ENCODE measurements at regions not wholly inside any gene's neighbourhood (a gene's known extent, or its start where the extent isn't known, plus 50 kb on each side); places are given as distances from the start of the nearest gene placed in this dataset.

DNA sequence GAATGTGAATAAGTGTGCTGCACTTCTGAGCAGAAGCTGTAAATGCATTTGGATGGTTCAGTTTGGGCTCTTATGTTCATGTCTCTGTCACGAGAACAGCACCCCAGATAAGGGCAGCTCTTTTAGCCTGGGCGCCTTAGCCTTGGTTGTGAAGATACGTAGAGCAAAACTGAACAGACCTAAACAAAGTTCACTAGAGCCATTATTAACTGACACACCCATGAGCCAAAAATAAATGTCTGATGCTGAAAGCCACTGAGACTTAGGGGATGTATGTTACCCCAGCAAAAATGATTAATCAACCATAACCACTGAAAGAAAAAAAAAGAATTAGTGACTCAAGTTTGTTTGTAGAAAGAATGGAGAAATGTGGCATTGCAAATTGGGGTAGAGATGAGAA, 343.4 kb downstream of the BCAT1 start:
- no peaks in the 10 kb centered on the region for H3K4me1 ChIP-seq
- H3K27me3 ChIP-seq, result no peaks in the 10 kb centered on the region
- intact Hi-C loops (cut with DNase I; ENCODE audit: low total_unique reads), result no loop called here
- H3K27ac ChIP-seq, result no peak overlapping the region
- H3K4me3 ChIP-seq, result no peak overlapping the region
- no peaks in the 10 kb centered on the region for H3K9me3 ChIP-seq
- H3K36me3 ChIP-seq, result no peaks in the 10 kb centered on the region
- no peak for DNase-seq (ENCODE audit: low spot score in 2 of 2)
- no peak for TF ChIP-seq POLR2A (IDR thresholded peaks at IDR 0.05)
- TF ChIP-seq, protein P1, sequence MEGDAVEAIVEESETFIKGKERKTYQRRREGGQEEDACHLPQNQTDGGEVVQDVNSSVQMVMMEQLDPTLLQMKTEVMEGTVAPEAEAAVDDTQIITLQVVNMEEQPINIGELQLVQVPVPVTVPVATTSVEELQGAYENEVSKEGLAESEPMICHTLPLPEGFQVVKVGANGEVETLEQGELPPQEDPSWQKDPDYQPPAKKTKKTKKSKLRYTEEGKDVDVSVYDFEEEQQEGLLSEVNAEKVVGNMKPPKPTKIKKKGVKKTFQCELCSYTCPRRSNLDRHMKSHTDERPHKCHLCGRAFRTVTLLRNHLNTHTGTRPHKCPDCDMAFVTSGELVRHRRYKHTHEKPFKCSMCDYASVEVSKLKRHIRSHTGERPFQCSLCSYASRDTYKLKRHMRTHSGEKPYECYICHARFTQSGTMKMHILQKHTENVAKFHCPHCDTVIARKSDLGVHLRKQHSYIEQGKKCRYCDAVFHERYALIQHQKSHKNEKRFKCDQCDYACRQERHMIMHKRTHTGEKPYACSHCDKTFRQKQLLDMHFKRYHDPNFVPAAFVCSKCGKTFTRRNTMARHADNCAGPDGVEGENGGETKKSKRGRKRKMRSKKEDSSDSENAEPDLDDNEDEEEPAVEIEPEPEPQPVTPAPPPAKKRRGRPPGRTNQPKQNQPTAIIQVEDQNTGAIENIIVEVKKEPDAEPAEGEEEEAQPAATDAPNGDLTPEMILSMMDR (IDR thresholded peaks at IDR 0.05), result no peak
- no peak for TF ChIP-seq POLR2AphosphoS5 (IDR thresholded peaks at IDR 0.05)

- no peaks in the 10 kb centered on the region for H3K4me1 ChIP-seq
- H3K36me3 ChIP-seq, result no peaks in the 10 kb centered on the region
- DNase-seq (ENCODE audit: low spot score in 2 of 2), result no peak
- intact Hi-C loops (cut with DNase I; ENCODE audit: low total_unique reads), result no loop called here
- H3K27ac ChIP-seq, result no peak overlapping the region
- H3K27me3 ChIP-seq, result no peaks in the 10 kb centered on the region
- no peaks in the 10 kb centered on the region for H3K9me3 ChIP-seq
- H3K4me3 ChIP-seq, result no peak overlapping the region
- TF ChIP-seq, protein P1 (IDR thresholded peaks at IDR 0.05), result no peak
- TF ChIP-seq POLR2AphosphoS5 (IDR thresholded peaks at IDR 0.05), result no peak
- TF ChIP-seq POLR2A (IDR thresholded peaks at IDR 0.05), result no peak
These were observed 345.5 kb downstream of the BCAT1 start for GRCh38 chr12:24603371-24603770.

DNA sequence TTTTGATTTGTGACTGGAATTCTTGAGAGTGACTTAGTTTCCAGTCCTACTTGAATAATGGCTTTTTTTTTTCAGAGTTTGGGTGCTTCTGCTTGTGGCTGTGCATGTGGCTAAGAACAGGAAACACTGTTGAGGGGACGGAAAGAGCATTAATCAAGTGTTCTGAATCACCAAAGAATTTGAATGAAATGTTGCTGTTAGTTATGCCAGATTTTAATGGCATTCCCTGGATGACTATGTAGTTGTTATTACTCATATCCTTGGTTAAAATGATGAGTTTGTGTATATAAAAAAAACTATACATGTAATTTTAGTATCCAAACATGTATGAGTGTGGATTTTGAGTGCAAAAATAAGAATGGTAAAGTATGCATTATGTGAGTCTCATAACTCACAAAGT, 347.9 kb downstream of the BCAT1 start:
- H3K27ac ChIP-seq, result no peak overlapping the region
- TF ChIP-seq, protein P1 (IDR thresholded peaks at IDR 0.05), result no peak
- no peak for TF ChIP-seq POLR2AphosphoS5 (IDR thresholded peaks at IDR 0.05)
- TF ChIP-seq POLR2A (IDR thresholded peaks at IDR 0.05), result no peak
- DNase-seq (ENCODE audit: low spot score in 2 of 2), result no peak
- H3K36me3 ChIP-seq, result no peaks in the 10 kb centered on the region
- no peaks in the 10 kb centered on the region for H3K9me3 ChIP-seq
- H3K4me3 ChIP-seq, result no peak overlapping the region
- H3K27me3 ChIP-seq, result no peaks in the 10 kb centered on the region
- intact Hi-C loops (cut with DNase I; ENCODE audit: low total_unique reads), result no loop called here
- no peaks in the 10 kb centered on the region for H3K4me1 ChIP-seq

DNA sequence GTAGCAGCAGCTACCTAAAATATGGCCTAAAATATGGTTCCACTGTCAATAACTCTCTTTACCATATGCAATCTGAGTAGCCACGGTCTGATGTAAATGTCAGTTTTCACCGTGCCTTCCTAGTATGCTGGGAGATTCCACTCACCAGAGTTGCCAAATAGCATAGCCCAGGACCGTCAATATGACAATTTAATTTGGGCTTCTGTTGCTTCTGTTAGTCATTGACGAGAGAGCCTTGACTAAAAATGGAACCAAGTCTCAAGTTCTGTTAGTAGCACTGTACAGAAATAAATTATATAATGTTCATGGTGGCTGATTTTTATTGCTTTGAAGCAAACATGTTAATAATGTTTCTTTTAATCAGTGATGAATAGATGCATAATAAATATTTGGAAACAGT, 348.4 kb downstream of the BCAT1 start:
- intact Hi-C loops (cut with DNase I; ENCODE audit: low total_unique reads), result no loop called here

GRCh38 chr12:24599736-24600135, 349.2 kb downstream of the BCAT1 start:
- intact Hi-C loops (cut with DNase I; ENCODE audit: low total_unique reads), result no loop called here

More for the DNA sequence above, 348.4 kb downstream of the BCAT1 start:
- no peaks in the 10 kb centered on the region for H3K27me3 ChIP-seq
- no peak overlapping the region for H3K27ac ChIP-seq
- H3K4me3 ChIP-seq, result no peak overlapping the region
- no peaks in the 10 kb centered on the region for H3K36me3 ChIP-seq
- H3K9me3 ChIP-seq, result no peaks in the 10 kb centered on the region
- TF ChIP-seq, protein P1 (IDR thresholded peaks at IDR 0.05), result no peak
- no peak for TF ChIP-seq POLR2AphosphoS5 (IDR thresholded peaks at IDR 0.05)
- no peak for TF ChIP-seq POLR2A (IDR thresholded peaks at IDR 0.05)
- no peak for DNase-seq (ENCODE audit: low spot score in 2 of 2)
- H3K4me1 ChIP-seq, result no peaks in the 10 kb centered on the region

GRCh38 chr12:24597580-24597979, 351.3 kb downstream of the BCAT1 start:
- H3K27me3 ChIP-seq, result no peaks in the 10 kb centered on the region
- intact Hi-C loops (cut with DNase I; ENCODE audit: low total_unique reads), result no loop called here
- H3K4me3 ChIP-seq, result no peak overlapping the region
- H3K4me1 ChIP-seq, result no peaks in the 10 kb centered on the region
- no peak overlapping the region for H3K27ac ChIP-seq
- no peaks in the 10 kb centered on the region for H3K9me3 ChIP-seq
- TF ChIP-seq POLR2A (IDR thresholded peaks at IDR 0.05), result no peak
- no peak for TF ChIP-seq POLR2AphosphoS5 (IDR thresholded peaks at IDR 0.05)
- TF ChIP-seq, protein P1 (IDR thresholded peaks at IDR 0.05), result no peak
- DNase-seq (ENCODE audit: low spot score in 2 of 2), result no peak
- no peaks in the 10 kb centered on the region for H3K36me3 ChIP-seq

More at GRCh38 chr12:24599736-24600135, 349.2 kb downstream of the BCAT1 start:
- H3K4me3 ChIP-seq, result no peak overlapping the region
- no peaks in the 10 kb centered on the region for H3K4me1 ChIP-seq
- no peak overlapping the region for H3K27ac ChIP-seq
- no peak for DNase-seq (ENCODE audit: low spot score in 2 of 2)
- no peaks in the 10 kb centered on the region for H3K9me3 ChIP-seq
- no peaks in the 10 kb centered on the region for H3K27me3 ChIP-seq
- H3K36me3 ChIP-seq, result no peaks in the 10 kb centered on the region
- TF ChIP-seq POLR2A (IDR thresholded peaks at IDR 0.05), result no peak
- TF ChIP-seq POLR2AphosphoS5 (IDR thresholded peaks at IDR 0.05), result no peak

All from breast epithelium (tissue), 4 donors.